ENCODE measurements at regions not wholly inside any gene's neighbourhood (a gene's known extent, or its start where the extent isn't known, plus 50 kb on each side); places are given as distances from the start of the nearest gene placed in this dataset.

GRCh38 chr7:17447728-17448478 lies 149.5 kb downstream of the AHR start:
- TF ChIP-seq FOXA3 (CRISPR knock-in tag; IDR thresholded peaks at IDR 0.05), result no peak
- TF ChIP-seq POLR2AphosphoS2 (IDR thresholded peaks at IDR 0.05; ENCODE audit: low read depth, low read length), result no peak
- TF ChIP-seq YY1 (IDR thresholded peaks at IDR 0.05; ENCODE audit: insufficient read depth, insufficient replicate concordance, low read depth, low read length), result no peak
- no peak for TF ChIP-seq FIP1L1 (IDR thresholded peaks at IDR 0.05; ENCODE audit: borderline replicate concordance, insufficient read depth, low read depth, low read length)
- TF ChIP-seq CTCF (CRISPR knock-in tag; IDR thresholded peaks at IDR 0.05), result no peak
- TF ChIP-seq ATF3 (CRISPR knock-in tag; IDR thresholded peaks at IDR 0.05), result no peak
- TF ChIP-seq ZBTB7B (CRISPR knock-in tag; IDR thresholded peaks at IDR 0.05), result no peak
- TF ChIP-seq HMG20B (CRISPR knock-in tag; conservative IDR thresholded peaks at IDR 0.05), result no peak
- no peak for TF ChIP-seq ZNF331 (CRISPR knock-in tag; IDR thresholded peaks at IDR 0.05)
- TF ChIP-seq HNRNPLL (IDR thresholded peaks at IDR 0.05; ENCODE audit: low read depth, low read length, poor library complexity, severe bottlenecking), result no peak

Data from HepG2 (cell line).